GM23338 (cell line): ENCODE measurements at regions not wholly inside any gene's neighbourhood (a gene's known extent, or its start where the extent isn't known, plus 50 kb on each side); places are given as distances from the start of the nearest gene placed in this dataset.

ENCODE experiments used
- ATAC-seq: fragments of 200-7000 bp; cut with Tn5 transposase; 3 replicates; pipeline ENCODE4 v1.9.1; 2020
- DNase-seq: peaks from one replicate; pipeline ENCODE4 v3.0.0-alpha.2; 2015; ENCODE audit warnings: low spot score
- H2AFZ ChIP-seq: fragments of 200-600 bp; sonication (generic); 2 replicates; pipeline ENCODE4 v1.8.0; 2016; ENCODE audit warnings: antibody characterized with exemption, mild to moderate bottlenecking, moderate library complexity
- H3F3A ChIP-seq: fragments of 200-600 bp; sonication (generic); replicated peaks from 2 replicates; pipeline ENCODE4 v1.8.0; 2017; ENCODE audit warnings: antibody characterized with exemption, mixed run types, low read depth
- H3K27ac ChIP-seq: fragments of 200-600 bp; sonication (generic); 2 replicates; pipeline ENCODE4 v1.6.1; 2016; ENCODE audit warnings: low read depth
- H3K27me3 ChIP-seq: fragments of 200-600 bp; sonication (generic); 2 replicates; pipeline ENCODE4 v1.8.0; 2016; ENCODE audit warnings: mild to moderate bottlenecking, mixed run types, moderate library complexity; ENCODE audit not compliant: insufficient read depth
- H3K36me3 ChIP-seq: fragments of 200-600 bp; sonication (generic); 2 replicates; pipeline ENCODE4 v1.8.0; 2016; ENCODE audit warnings: mild to moderate bottlenecking; ENCODE audit not compliant: insufficient read depth
- H3K4me1 ChIP-seq: fragments of 200-600 bp; sonication (generic); 2 replicates; pipeline ENCODE4 v1.8.0; 2016; ENCODE audit warnings: mild to moderate bottlenecking, moderate library complexity; ENCODE audit not compliant: insufficient read depth
- H3K4me2 ChIP-seq: fragments of 200-600 bp; sonication (generic); 2 replicates; pipeline ENCODE4 v1.7.1; 2017; ENCODE audit warnings: mixed run types
- H3K4me3 ChIP-seq: fragments of 200-600 bp; sonication (generic); 2 replicates; pipeline ENCODE4 v1.6.1; 2016; ENCODE audit warnings: mixed run types
- H3K79me2 ChIP-seq: fragments of 200-600 bp; sonication (generic); replicated peaks from 2 replicates; pipeline ENCODE4 v1.8.0; 2017; ENCODE audit warnings: mild to moderate bottlenecking; ENCODE audit not compliant: insufficient read depth
- H3K9me2 ChIP-seq: fragments of 200-600 bp; sonication (generic); 2 replicates; pipeline ENCODE4 v1.8.0; 2017; ENCODE audit not compliant: insufficient read depth
- H4K20me1 ChIP-seq: fragments of 200-600 bp; sonication (generic); replicated peaks from 2 replicates; pipeline ENCODE4 v1.8.0; 2017; ENCODE audit warnings: mild to moderate bottlenecking; ENCODE audit not compliant: insufficient read depth
- H3K27ac Mint-ChIP-seq: 2 replicates; pipeline ENCODE4 v1.8.0; 2020; ENCODE audit warnings: inconsistent platforms, mild to moderate bottlenecking, moderate library complexity, mixed read lengths
- H3K27me3 Mint-ChIP-seq: 3 replicates; pipeline ENCODE4 v1.8.0; 2022; ENCODE audit warnings: low read depth, mild to moderate bottlenecking, moderate library complexity, mixed read lengths, inconsistent platforms; ENCODE audit not compliant: insufficient read depth, poor library complexity
- H3K36me3 Mint-ChIP-seq: 3 replicates; pipeline ENCODE4 v1.8.0; 2021; ENCODE audit warnings: low read depth, mild to moderate bottlenecking, inconsistent platforms, moderate library complexity, mixed read lengths
- H3K4me1 Mint-ChIP-seq: 3 replicates; pipeline ENCODE4 v1.8.0; 2020; ENCODE audit warnings: mild to moderate bottlenecking, inconsistent platforms, mixed read lengths
- H3K4me3 Mint-ChIP-seq: 3 replicates; pipeline ENCODE4 v1.8.0; 2021; ENCODE audit warnings: moderate library complexity, mild to moderate bottlenecking, inconsistent platforms, mixed read lengths
- H3K9me3 Mint-ChIP-seq: 3 replicates; pipeline ENCODE4 v1.8.0; 2020; ENCODE audit warnings: moderate library complexity, mild to moderate bottlenecking, inconsistent platforms, mixed read lengths
- EZH2phosphoT487 ChIP-seq: fragments of 200-600 bp; sonication (generic); IDR thresholded peaks from one replicate; pipeline ENCODE4 v1.8.1; 2018; ENCODE audit warnings: antibody characterized with exemption; ENCODE audit not compliant: unreplicated experiment
- ZNF114 ChIP-seq: fragments of 250-450 bp; sonication (Bioruptor Pico); IDR thresholded peaks from 2 replicates; pipeline ENCODE4 v1.5.0; 2020; ENCODE audit warnings: mild to moderate bottlenecking, moderate library complexity
- ZNF331 ChIP-seq: fragments of 250-450 bp; sonication (Bioruptor Pico); IDR thresholded peaks from 2 replicates; pipeline ENCODE4 v1.5.0; 2020; ENCODE audit warnings: low read depth, mild to moderate bottlenecking, moderate library complexity
- TF ChIP-seq, protein P1 (sequence below): fragments of 250-450 bp; sonication (Bioruptor Pico); IDR thresholded peaks from 2 replicates; pipeline ENCODE4 v1.5.0; 2020; ENCODE audit warnings: mild to moderate bottlenecking, moderate library complexity

DNA sequence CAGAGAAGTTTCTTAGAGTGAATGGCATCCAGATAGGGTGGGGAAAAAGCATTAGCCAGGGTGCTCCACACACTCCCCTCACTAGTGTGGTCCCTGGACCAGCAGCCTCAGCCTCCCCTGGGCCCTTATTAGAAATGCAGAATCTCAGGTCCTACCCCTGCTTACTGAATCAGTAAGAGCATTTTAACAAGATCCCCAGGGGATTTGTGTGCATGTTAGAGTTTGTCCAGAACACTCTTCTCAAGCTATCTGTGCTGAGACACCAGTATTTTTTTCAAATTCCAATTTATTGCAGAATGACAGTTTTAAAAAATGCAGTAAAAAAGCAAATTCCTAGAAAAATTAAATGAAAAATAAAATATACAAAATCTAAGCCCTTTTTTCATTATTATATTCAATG, 123.1 kb downstream of the MIAT start:
- H3K4me3 Mint-ChIP-seq, result no peak overlapping the region
- peaks cover 48% of the 10 kb centered on the region for H3K4me1 ChIP-seq

DNA sequence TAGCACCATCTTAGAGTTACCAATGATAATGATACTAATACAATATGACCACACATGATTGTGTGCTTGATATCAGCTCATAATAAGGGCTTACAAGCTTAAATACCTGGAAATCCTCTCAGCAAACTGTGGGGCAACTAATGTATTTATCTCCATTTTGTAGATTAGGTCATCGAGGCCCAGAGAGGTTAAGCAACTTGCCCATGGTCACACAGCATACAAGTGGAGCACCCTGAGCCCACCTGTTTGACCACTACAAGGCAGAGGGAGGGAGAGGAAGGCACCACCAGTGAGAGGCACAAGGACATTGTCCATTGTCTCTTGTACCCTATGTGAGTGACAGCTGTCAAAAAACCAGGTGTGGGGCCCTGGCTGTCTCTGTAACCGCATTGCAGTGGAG, 123.7 kb downstream of the MIAT start:
- TF ChIP-seq ZNF114 (CRISPR knock-in tag), result no peak
- TF ChIP-seq, protein P1, sequence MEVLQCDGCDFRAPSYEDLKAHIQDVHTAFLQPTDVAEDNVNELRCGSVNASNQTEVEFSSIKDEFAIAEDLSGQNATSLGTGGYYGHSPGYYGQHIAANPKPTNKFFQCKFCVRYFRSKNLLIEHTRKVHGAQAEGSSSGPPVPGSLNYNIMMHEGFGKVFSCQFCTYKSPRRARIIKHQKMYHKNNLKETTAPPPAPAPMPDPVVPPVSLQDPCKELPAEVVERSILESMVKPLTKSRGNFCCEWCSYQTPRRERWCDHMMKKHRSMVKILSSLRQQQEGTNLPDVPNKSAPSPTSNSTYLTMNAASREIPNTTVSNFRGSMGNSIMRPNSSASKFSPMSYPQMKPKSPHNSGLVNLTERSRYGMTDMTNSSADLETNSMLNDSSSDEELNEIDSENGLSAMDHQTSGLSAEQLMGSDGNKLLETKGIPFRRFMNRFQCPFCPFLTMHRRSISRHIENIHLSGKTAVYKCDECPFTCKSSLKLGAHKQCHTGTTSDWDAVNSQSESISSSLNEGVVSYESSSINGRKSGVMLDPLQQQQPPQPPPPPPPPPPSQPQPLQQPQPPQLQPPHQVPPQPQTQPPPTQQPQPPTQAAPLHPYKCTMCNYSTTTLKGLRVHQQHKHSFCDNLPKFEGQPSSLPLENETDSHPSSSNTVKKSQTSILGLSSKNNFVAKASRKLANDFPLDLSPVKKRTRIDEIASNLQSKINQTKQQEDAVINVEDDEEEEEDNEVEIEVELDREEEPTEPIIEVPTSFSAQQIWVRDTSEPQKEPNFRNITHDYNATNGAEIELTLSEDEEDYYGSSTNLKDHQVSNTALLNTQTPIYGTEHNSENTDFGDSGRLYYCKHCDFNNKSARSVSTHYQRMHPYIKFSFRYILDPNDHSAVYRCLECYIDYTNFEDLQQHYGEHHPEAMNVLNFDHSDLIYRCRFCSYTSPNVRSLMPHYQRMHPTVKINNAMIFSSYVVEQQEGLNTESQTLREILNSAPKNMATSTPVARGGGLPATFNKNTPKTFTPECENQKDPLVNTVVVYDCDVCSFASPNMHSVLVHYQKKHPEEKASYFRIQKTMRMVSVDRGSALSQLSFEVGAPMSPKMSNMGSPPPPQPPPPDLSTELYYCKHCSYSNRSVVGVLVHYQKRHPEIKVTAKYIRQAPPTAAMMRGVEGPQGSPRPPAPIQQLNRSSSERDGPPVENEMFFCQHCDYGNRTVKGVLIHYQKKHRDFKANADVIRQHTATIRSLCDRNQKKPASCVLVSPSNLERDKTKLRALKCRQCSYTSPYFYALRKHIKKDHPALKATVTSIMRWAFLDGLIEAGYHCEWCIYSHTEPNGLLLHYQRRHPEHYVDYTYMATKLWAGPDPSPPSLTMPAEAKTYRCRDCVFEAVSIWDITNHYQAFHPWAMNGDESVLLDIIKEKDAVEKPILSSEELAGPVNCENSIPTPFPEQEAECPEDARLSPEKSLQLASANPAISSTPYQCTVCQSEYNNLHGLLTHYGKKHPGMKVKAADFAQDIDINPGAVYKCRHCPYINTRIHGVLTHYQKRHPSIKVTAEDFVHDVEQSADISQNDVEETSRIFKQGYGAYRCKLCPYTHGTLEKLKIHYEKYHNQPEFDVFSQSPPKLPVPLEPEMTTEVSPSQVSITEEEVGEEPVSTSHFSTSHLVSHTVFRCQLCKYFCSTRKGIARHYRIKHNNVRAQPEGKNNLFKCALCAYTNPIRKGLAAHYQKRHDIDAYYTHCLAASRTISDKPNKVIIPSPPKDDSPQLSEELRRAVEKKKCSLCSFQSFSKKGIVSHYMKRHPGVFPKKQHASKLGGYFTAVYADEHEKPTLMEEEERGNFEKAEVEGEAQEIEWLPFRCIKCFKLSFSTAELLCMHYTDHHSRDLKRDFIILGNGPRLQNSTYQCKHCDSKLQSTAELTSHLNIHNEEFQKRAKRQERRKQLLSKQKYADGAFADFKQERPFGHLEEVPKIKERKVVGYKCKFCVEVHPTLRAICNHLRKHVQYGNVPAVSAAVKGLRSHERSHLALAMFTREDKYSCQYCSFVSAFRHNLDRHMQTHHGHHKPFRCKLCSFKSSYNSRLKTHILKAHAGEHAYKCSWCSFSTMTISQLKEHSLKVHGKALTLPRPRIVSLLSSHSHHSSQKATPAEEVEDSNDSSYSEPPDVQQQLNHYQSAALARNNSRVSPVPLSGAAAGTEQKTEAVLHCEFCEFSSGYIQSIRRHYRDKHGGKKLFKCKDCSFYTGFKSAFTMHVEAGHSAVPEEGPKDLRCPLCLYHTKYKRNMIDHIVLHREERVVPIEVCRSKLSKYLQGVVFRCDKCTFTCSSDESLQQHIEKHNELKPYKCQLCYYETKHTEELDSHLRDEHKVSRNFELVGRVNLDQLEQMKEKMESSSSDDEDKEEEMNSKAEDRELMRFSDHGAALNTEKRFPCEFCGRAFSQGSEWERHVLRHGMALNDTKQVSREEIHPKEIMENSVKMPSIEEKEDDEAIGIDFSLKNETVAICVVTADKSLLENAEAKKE (CRISPR knock-in tag), result no peak
- TF ChIP-seq ZNF331 (CRISPR knock-in tag), result no peak
- H3K4me3 ChIP-seq, result no peak overlapping the region
- peaks cover 14% of the 10 kb centered on the region for H3F3A ChIP-seq
- DNase-seq (no peak), ATAC-seq (no peak)
- H3K4me2 ChIP-seq, result no peak overlapping the region
- no peaks in the 10 kb centered on the region for H3K9me2 ChIP-seq
- Mint-ChIP-seq H3K27ac (no peak overlapping the region), H3K4me1 (peaks cover 47% of the 10 kb centered on the region), H3K9me3 (peaks cover 15% of the 10 kb centered on the region; the same call in 2 of the 3 replicates), H3K27me3 (peaks cover 11% of the 10 kb centered on the region), H3K4me3 (no peak overlapping the region), H3K36me3 (peaks cover 25% of the 10 kb centered on the region)
- no peak overlapping the region for H2AFZ ChIP-seq
- no peak overlapping the region for H3K27ac ChIP-seq
- peaks cover 46% of the 10 kb centered on the region for H3K4me1 ChIP-seq
- H3K27me3 ChIP-seq, result peaks cover 37% of the 10 kb centered on the region
- no peaks in the 10 kb centered on the region; the same call in 1 of the 2 replicates for H4K20me1 ChIP-seq
- no peaks in the 10 kb centered on the region for H3K79me2 ChIP-seq
- H3K36me3 ChIP-seq, result peaks cover 3% of the 10 kb centered on the region; the same call in 1 of the 2 replicates

More for the DNA sequence above, 123.1 kb downstream of the MIAT start:
- Histone ChIP-seq H3K27ac (no peak overlapping the region), H3K36me3 (peaks cover 3% of the 10 kb centered on the region; the same call in 1 of the 2 replicates), H3K4me2 (no peak overlapping the region), H4K20me1 (no peaks in the 10 kb centered on the region; the same call in 1 of the 2 replicates), H3K27me3 (peaks cover 41% of the 10 kb centered on the region), H3K9me2 (no peaks in the 10 kb centered on the region), H3F3A (peaks cover 12% of the 10 kb centered on the region), H3K79me2 (no peaks in the 10 kb centered on the region), H2AFZ (no peak overlapping the region), H3K4me3 (no peak overlapping the region)
- Mint-ChIP-seq H3K36me3 (peaks cover 29% of the 10 kb centered on the region), H3K4me1 (peaks cover 50% of the 10 kb centered on the region), H3K27ac (no peak overlapping the region), H3K27me3 (peaks cover 14% of the 10 kb centered on the region), H3K9me3 (peaks cover 20% of the 10 kb centered on the region; the same call in 2 of the 3 replicates)
- no peak for ATAC-seq
- TF ChIP-seq EZH2phosphoT487, result no peak
- no peak for DNase-seq
